Osteocyte (in vitro differentiated cells): ENCODE measurements at regions not wholly inside any gene's neighbourhood (a gene's known extent, or its start where the extent isn't known, plus 50 kb on each side); places are given as distances from the start of the nearest gene placed in this dataset.

Source experiments
- DNase-seq: peaks from one replicate; pipeline ENCODE4 v3.0.0; 2021; ENCODE audit warnings: mixed read lengths; ENCODE audit not compliant: unreplicated experiment; ENCODE audit errors: extremely low spot score
- H3K27ac Mint-ChIP-seq: one replicate; pipeline ENCODE4 v1.8.0; 2021; ENCODE audit warnings: mild to moderate bottlenecking, mixed read lengths; ENCODE audit not compliant: unreplicated experiment
- H3K27me3 Mint-ChIP-seq: one replicate; pipeline ENCODE4 v1.8.0; 2021; ENCODE audit warnings: mixed read lengths; ENCODE audit not compliant: unreplicated experiment
- H3K36me3 Mint-ChIP-seq: one replicate; pipeline ENCODE4 v1.8.0; 2021; ENCODE audit warnings: mixed read lengths; ENCODE audit not compliant: unreplicated experiment
- H3K4me1 Mint-ChIP-seq: one replicate; pipeline ENCODE4 v1.8.0; 2021; ENCODE audit warnings: mixed read lengths; ENCODE audit not compliant: unreplicated experiment
- H3K4me3 Mint-ChIP-seq: one replicate; pipeline ENCODE4 v1.8.0; 2021; ENCODE audit warnings: mild to moderate bottlenecking, moderate library complexity, mixed read lengths; ENCODE audit not compliant: unreplicated experiment
- H3K9me3 Mint-ChIP-seq: one replicate; pipeline ENCODE4 v1.8.0; 2021; ENCODE audit warnings: mixed read lengths; ENCODE audit not compliant: unreplicated experiment
- CTCF ChIP-seq: fragments of 200-600 bp; sonication (generic); IDR thresholded peaks from 2 replicates; pipeline ENCODE4 v1.5.0; 2021; ENCODE audit warnings: antibody characterized with exemption, mild to moderate bottlenecking, moderate library complexity

GRCh38 chr12:28066879-28067278, 94.3 kb upstream of the PTHLH start:
- DNase-seq = no peak
- no peaks in the 10 kb centered on the region for H3K27me3 Mint-ChIP-seq
- H3K27ac Mint-ChIP-seq = no peak overlapping the region
- H3K36me3 Mint-ChIP-seq = no peaks in the 10 kb centered on the region
- TF ChIP-seq CTCF = no peak
- H3K4me1 Mint-ChIP-seq = peaks cover 3% of the 10 kb centered on the region
- H3K4me3 Mint-ChIP-seq = no peak overlapping the region
- peaks cover 11% of the 10 kb centered on the region for H3K9me3 Mint-ChIP-seq

GRCh38 chr12:28068467-28068866, 95.9 kb upstream of the PTHLH start:
- Mint-ChIP-seq H3K27ac (no peak overlapping the region), H3K27me3 (no peaks in the 10 kb centered on the region), H3K4me3 (no peak overlapping the region), H3K4me1 (peaks cover 3% of the 10 kb centered on the region), H3K9me3 (peaks cover 21% of the 10 kb centered on the region), H3K36me3 (no peaks in the 10 kb centered on the region)
- TF ChIP-seq CTCF = no peak
- DNase-seq = no peak

GRCh38 chr12:28079539-28079938, 107.0 kb upstream of the PTHLH start:
- H3K4me1 Mint-ChIP-seq = no peaks in the 10 kb centered on the region

DNA sequence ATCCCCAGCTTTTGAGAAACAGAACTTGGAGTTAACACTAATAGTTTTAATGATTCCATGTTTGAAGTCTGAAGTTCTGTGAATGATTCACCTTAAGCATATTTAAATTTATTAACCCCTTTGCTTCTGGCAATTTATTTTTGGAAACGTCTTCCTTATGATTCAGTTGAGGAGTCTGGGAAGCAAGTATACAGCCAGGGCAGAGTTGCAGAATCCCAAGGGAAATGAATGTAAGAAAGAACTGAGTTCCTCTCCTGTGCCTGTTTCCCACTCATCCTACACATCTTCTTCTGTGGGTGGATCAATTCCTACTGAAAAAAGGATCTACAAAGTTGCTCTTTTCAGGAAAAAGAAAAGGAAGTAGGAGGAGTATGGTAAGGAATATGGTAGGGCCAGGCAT, 108.2 kb upstream of the CCDC91 start:
- no peaks in the 10 kb centered on the region for H3K27me3 Mint-ChIP-seq

More at GRCh38 chr12:28079539-28079938, 107.0 kb upstream of the PTHLH start:
- TF ChIP-seq CTCF = no peak
- Mint-ChIP-seq H3K27me3 (no peaks in the 10 kb centered on the region), H3K4me3 (no peak overlapping the region), H3K9me3 (peaks cover 15% of the 10 kb centered on the region), H3K27ac (no peak overlapping the region), H3K36me3 (no peaks in the 10 kb centered on the region)
- DNase-seq = no peak

More for the DNA sequence above, 108.2 kb upstream of the CCDC91 start:
- TF ChIP-seq CTCF = no peak
- H3K27ac Mint-ChIP-seq = no peak overlapping the region
- DNase-seq = no peak
- H3K9me3 Mint-ChIP-seq = peaks cover 6% of the 10 kb centered on the region
- peaks cover 7% of the 10 kb centered on the region for H3K4me1 Mint-ChIP-seq
- no peak overlapping the region for H3K4me3 Mint-ChIP-seq
- H3K36me3 Mint-ChIP-seq = no peaks in the 10 kb centered on the region
